Cardiac fibroblast (primary cell): ENCODE measurements at regions not wholly inside any gene's neighbourhood (a gene's known extent, or its start where the extent isn't known, plus 50 kb on each side); places are given as distances from the start of the nearest gene placed in this dataset.

ENCODE experiments used
- DNase-seq, 2 donors: peaks; one replicate each; pipeline versions ENCODE4 v3.0.0 to v3.0.0-alpha.2; 2010; ENCODE audit warnings: low read depth in 2 of 2
- H3K4me3 ChIP-seq, 2 donors: replicated peaks in 1 of 2; 1 replicate in 1 of 2; 2 replicates in 1 of 2; pipeline ENCODE4 v1.5.1; 2011; ENCODE audit warnings: low read depth in 2 of 2, low read length in 2 of 2, mild to moderate bottlenecking in 2 of 2, moderate library complexity in 1 of 2
- CTCF ChIP-seq: IDR thresholded peaks from one replicate; pipeline ENCODE4 v1.5.1; 2011; ENCODE audit warnings: low read depth, mild to moderate bottlenecking, low read length, inconsistent platforms

GRCh38 chr7:36085096-36085495 lies 68.0 kb upstream of the EEPD1 start:
- DNase-seq, result no peak
- no peak overlapping the region for H3K4me3 ChIP-seq
- no peak for TF ChIP-seq CTCF

GRCh38 chr7:36086571-36086970 lies 66.5 kb upstream of the EEPD1 start:
- DNase-seq, result no peak
- no peak for TF ChIP-seq CTCF
- H3K4me3 ChIP-seq, result no peak overlapping the region

DNA sequence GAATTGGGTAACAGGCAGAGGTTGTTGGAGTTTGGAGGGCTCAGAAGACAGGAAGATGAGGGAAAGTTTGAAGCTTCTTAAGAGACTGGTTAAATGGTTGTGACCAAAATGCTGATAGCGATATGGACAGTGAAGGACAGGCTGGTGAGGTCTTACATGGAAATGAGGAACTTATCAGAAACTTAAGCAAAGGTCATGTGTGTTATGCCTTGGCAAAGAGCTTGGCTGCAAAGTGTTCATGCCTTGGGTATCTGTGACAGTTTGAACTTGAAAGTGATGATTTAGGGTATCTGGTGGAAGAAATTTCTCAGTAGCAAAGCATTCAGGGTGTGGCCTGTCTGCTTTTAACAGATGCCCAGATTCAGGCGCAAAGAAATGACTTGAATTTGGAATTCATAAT lies 64.5 kb upstream of the EEPD1 start:
- no peak for DNase-seq
- TF ChIP-seq CTCF, result no peak
- no peak overlapping the region for H3K4me3 ChIP-seq

- no peak for TF ChIP-seq CTCF
- DNase-seq, result no peak
- no peak overlapping the region for H3K4me3 ChIP-seq
Observed at GRCh38 chr7:36088966-36089365, 64.1 kb upstream of the EEPD1 start.

- no peak overlapping the region for H3K4me3 ChIP-seq
- TF ChIP-seq CTCF, result no peak
- no peak for DNase-seq
Observed at GRCh38 chr7:36090976-36091873, 61.8 kb upstream of the EEPD1 start.

DNA sequence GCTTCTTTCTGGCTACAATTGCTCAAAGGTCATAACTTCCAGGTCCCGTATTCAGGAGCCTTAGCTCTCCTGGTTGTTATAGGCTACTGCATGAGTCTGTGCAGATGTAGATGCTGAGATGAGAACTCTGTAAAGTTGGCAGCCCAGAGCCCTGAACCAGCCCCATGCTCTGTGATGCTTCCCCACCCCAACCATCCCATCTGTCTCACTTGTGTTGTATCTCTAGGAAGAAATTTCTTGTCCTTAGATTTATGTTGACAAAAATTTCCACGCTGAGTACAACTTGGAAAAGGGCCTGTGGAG lies 61.2 kb upstream of the EEPD1 start:
- H3K4me3 ChIP-seq, result no peak overlapping the region
- TF ChIP-seq CTCF, result no peak
- DNase-seq, result no peak
